ENCODE measurements at regions not wholly inside any gene's neighbourhood (a gene's known extent, or its start where the extent isn't known, plus 50 kb on each side); places are given as distances from the start of the nearest gene placed in this dataset.

DNA sequence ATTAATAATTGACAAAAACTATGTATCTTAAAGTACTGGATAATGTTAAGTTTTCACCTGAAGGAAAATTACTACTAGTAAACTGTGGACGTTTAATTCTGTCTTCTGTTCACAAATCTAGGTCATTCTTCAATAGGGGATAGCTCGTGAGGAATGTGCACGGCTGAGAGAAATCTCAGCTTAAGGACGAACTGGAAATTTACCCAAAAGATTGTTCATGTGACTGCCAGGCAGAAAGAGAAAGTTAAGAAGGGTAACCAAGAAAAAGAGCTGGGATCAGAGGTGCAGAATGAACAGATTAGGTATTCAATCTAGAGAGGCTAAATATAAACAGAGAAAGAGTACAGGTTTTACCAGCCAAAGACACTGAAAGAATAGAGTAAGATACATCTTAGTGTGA lies 245.3 kb downstream of the CASP12 start:
- TF ChIP-seq CREB1 (IDR thresholded peaks at IDR 0.05; ENCODE audit: low read depth) (no peak), CEBPB (IDR thresholded peaks at IDR 0.05) (no peak), TEAD4 (IDR thresholded peaks at IDR 0.05) (no peak), EP300 (IDR thresholded peaks at IDR 0.05; ENCODE audit: borderline replicate concordance) (no peak), RAD21 (IDR thresholded peaks at IDR 0.05; ENCODE audit: low read depth) (no peak)
- TF ChIP-seq, protein P1, sequence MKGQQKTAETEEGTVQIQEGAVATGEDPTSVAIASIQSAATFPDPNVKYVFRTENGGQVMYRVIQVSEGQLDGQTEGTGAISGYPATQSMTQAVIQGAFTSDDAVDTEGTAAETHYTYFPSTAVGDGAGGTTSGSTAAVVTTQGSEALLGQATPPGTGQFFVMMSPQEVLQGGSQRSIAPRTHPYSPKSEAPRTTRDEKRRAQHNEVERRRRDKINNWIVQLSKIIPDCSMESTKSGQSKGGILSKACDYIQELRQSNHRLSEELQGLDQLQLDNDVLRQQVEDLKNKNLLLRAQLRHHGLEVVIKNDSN (IDR thresholded peaks at IDR 0.05), result no peak
